GM13976 (cell line): ENCODE measurements at regions not wholly inside any gene's neighbourhood (a gene's known extent, or its start where the extent isn't known, plus 50 kb on each side); places are given as distances from the start of the nearest gene placed in this dataset.

ENCODE experiments used
- DNase-seq: peaks from one replicate; pipeline ENCODE4 v3.0.0; 2012; ENCODE audit warnings: low spot score
- CTCF ChIP-seq: IDR thresholded peaks from 2 replicates; pipeline ENCODE4 v1.5.1; 2012; ENCODE audit warnings: borderline replicate concordance, mild to moderate bottlenecking; ENCODE audit not compliant: insufficient read depth; ENCODE audit errors: extremely low read depth, missing control alignments, control extremely low read depth
- in situ Hi-C: fragments of 300-500 bp; cut with MboI; formaldehyde crosslinking; loops from one replicate; pipeline ENCODE4 v1.12.0; 2022; ENCODE audit warnings: low sequenced_read_pairs, mixed read lengths, inconsistent platforms; ENCODE audit not compliant: unreplicated experiment

GRCh38 chr1:99185196-99185595 is 79.1 kb upstream of the PLPPR4 start:
- no peak for TF ChIP-seq CTCF

GRCh38 chr1:99193431-99193830 is 70.9 kb upstream of the PLPPR4 start:
- DNase-seq: no peak
- in situ Hi-C loops: loop anchor here (25.0 kb wide), 1 partner anchor 494 kb away; no protein-coding TSS in a partner anchor
- no peak for TF ChIP-seq CTCF

More at GRCh38 chr1:99185196-99185595, 79.1 kb upstream of the PLPPR4 start:
- in situ Hi-C loops: loop anchor here (10.0 to 25.0 kb wide), 2 partner anchors 290 to 502 kb away; no protein-coding TSS in a partner anchor
- DNase-seq: no peak

GRCh38 chr1:99198393-99198792 is 65.9 kb upstream of the PLPPR4 start:
- DNase-seq: no peak
- no peak for TF ChIP-seq CTCF
- in situ Hi-C loops: loop anchor here (25.0 kb wide), 1 partner anchor 489 kb away; no protein-coding TSS in a partner anchor

- in situ Hi-C loops: no loop called here
- no peak for TF ChIP-seq CTCF
- no peak for DNase-seq
Observed at GRCh38 chr1:99207216-99207615, 57.1 kb upstream of the PLPPR4 start.
